ENCODE measurements at regions not wholly inside any gene's neighbourhood (a gene's known extent, or its start where the extent isn't known, plus 50 kb on each side); places are given as distances from the start of the nearest gene placed in this dataset.

- TF ChIP-seq POLR2AphosphoS5 (IDR thresholded peaks at IDR 0.05; ENCODE audit: borderline replicate concordance, low read depth, low read length) (no peak), EZH2 (IDR thresholded peaks at IDR 0.05) (no peak), FOXP2 (optimal IDR thresholded peaks at IDR 0.05; ENCODE audit: control extremely low read depth, extremely low read length, insufficient read depth) (no peak)
Observed at GRCh38 chr15:31561156-31561555, 234.5 kb downstream of the KLF13 start.
